A673 (cell line): ENCODE measurements at regions not wholly inside any gene's neighbourhood (a gene's known extent, or its start where the extent isn't known, plus 50 kb on each side); places are given as distances from the start of the nearest gene placed in this dataset.
"Not testable (repeated sequence)": the region's sequence is repeated elsewhere in the genome, so short reads cannot be mapped to it uniquely, and the experiment has no call there.

ENCODE experiments used
- EZH2 ChIP-seq: fragments of 200-600 bp; sonication (generic); IDR thresholded peaks from 2 replicates; pipeline ENCODE4 v1.6.1; 2017; ENCODE audit warnings: borderline replicate concordance, low read depth, mild to moderate bottlenecking, mixed read lengths, antibody characterized with exemption, low read length; ENCODE audit not compliant: poor library complexity, severe bottlenecking
- TF ChIP-seq, protein P1 (sequence below): fragments of 300-800, 200-600 bp; sonication (generic); conservative IDR thresholded peaks from 2 replicates; pipeline ENCODE4 v1.5.1; 2017; ENCODE audit warnings: low read depth, mild to moderate bottlenecking, antibody characterized with exemption, low read length, moderate library complexity, mixed read lengths

- TF ChIP-seq, protein P1, sequence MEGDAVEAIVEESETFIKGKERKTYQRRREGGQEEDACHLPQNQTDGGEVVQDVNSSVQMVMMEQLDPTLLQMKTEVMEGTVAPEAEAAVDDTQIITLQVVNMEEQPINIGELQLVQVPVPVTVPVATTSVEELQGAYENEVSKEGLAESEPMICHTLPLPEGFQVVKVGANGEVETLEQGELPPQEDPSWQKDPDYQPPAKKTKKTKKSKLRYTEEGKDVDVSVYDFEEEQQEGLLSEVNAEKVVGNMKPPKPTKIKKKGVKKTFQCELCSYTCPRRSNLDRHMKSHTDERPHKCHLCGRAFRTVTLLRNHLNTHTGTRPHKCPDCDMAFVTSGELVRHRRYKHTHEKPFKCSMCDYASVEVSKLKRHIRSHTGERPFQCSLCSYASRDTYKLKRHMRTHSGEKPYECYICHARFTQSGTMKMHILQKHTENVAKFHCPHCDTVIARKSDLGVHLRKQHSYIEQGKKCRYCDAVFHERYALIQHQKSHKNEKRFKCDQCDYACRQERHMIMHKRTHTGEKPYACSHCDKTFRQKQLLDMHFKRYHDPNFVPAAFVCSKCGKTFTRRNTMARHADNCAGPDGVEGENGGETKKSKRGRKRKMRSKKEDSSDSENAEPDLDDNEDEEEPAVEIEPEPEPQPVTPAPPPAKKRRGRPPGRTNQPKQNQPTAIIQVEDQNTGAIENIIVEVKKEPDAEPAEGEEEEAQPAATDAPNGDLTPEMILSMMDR = not testable (repeated sequence)
- not testable (repeated sequence) for TF ChIP-seq EZH2
These were observed 138.2 kb downstream of the NPIPB11 start for GRCh38 chr16:29268348-29268747.
